ENCODE measurements at regions not wholly inside any gene's neighbourhood (a gene's known extent, or its start where the extent isn't known, plus 50 kb on each side); places are given as distances from the start of the nearest gene placed in this dataset.

DNA sequence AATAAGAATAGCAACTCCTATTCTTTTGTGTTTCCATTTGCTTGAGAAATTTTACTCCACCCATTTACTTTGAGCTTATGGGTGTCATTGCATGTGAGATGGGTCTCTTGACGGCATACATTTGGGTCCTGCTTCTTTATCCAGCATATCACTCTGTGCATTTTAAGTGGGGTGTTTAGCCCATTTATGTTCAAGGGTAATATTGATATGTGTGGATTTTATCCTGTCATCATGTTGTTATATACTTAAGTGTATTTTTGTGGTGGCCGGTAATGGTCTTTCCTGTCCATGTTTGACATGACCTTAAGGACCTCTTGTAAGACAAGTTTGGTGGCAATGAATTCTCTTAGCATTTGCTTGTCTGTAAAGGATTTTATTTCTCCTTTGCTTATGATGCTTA, 100.1 kb downstream of the ATP23 start:
- no peak for TF ChIP-seq POLR2A (IDR thresholded peaks at IDR 0.05; ENCODE audit: low read length)
- no peak for TF ChIP-seq GATA1 (IDR thresholded peaks at IDR 0.05; ENCODE audit: low read depth, low read length)
- DNase-seq, result no peak

DNA sequence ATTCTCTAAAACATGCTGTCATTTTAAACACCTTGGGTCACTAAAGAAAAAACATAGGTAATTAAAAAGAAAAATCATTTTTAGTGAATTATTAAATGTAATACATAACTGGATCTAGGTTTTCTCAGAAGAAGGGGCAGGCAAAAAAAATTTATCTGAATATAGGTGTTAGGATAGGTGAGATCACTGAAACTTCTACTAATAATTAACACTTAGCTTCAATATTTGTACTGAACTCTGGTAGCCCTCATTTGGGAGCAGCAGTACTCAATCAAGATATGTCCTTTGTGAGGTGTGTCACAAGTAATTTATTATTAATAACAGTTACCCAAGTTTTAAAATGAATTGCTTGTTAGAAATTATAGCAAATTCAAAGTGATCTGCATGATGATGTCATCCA, 103.6 kb downstream of the ATP23 start:
- no peak for DNase-seq
- TF ChIP-seq POLR2A (IDR thresholded peaks at IDR 0.05; ENCODE audit: low read length), result no peak
- no peak for TF ChIP-seq GATA1 (IDR thresholded peaks at IDR 0.05; ENCODE audit: low read depth, low read length)

DNA sequence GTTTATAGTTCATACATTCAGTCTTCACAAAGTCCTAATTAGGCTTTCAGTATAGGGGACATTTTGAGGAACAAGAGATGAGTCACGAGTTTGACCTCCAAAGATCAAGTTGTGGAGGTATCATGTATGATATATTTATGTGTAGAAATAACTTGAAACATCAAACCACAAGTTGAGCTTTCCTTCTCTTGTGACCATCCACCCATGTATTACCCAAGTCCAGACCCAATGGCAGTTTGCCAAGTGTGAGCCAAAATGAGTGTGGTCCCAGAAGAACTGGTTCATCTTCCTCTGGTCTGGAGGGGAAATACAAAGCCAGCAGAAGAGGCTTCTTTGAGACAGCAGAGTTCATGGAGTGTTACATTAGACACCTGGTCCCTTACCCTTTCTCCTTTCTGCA, 104.9 kb downstream of the ATP23 start:
- TF ChIP-seq POLR2A (IDR thresholded peaks at IDR 0.05; ENCODE audit: low read length) (no peak), GATA1 (IDR thresholded peaks at IDR 0.05; ENCODE audit: low read depth, low read length) (no peak)
- DNase-seq, result no peak

DNA sequence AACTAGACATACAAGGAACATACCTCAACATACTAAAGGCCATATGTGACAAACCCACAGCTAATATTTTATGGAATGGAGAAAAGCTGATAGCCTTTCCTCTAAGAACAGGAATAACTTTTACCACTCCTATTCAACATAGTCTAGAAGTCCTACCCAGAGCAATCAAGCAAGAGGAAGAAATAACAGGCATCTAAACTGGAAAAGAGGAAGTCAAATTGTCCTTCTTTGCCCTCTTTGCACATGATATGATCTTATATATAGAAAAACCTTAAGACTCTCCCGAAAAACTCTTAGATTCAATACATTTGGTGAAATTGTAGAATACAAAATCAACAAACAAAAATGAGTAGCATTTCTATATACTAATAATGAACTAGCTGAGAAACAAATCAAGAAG, 110.0 kb downstream of the ATP23 start:
- no peak for DNase-seq
- no peak for TF ChIP-seq GATA1 (IDR thresholded peaks at IDR 0.05; ENCODE audit: low read depth, low read length)
- no peak for TF ChIP-seq POLR2A (IDR thresholded peaks at IDR 0.05; ENCODE audit: low read length)

DNA sequence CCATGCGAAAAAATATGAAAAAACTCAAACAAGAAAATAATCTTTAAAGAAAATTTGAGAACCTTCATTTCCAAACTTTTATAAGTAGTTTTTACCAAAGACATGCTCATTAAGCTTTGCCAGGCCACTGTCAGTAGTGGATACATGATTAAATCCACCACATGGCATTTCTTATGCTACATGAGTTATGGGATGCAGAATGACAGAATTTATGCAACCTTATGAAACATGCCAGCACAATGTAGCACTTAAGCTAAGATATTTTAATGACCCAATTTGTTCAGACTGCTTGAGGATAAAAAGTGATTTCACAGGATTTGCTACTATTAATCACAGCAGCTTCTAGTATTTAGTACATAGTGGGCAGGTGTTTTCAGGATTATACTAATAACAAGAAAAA, 123.3 kb downstream of the ATP23 start:
- no peak for DNase-seq
- TF ChIP-seq POLR2A (IDR thresholded peaks at IDR 0.05; ENCODE audit: low read length) (no peak), GATA1 (IDR thresholded peaks at IDR 0.05; ENCODE audit: low read depth, low read length) (no peak)

DNA sequence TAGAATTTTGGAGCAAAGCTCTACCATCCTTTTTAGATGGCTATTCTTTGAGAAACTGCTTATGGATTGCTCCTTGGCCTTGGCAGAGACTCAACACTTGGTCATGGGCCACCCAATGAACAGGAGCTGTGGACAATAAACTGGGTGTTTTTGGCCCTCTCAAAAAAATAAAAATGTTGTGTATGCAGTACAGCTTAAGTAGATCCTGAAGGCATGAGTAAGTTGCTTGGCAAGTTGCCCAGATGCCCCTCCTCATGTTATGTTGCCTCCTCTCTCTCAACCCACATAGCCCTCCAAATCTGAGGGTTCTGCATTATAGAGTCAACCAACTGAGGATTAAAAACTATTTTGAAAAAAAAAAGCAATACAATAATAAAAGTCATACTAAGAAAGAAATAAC, 124.9 kb downstream of the ATP23 start:
- no peak for DNase-seq
- no peak for TF ChIP-seq GATA1 (IDR thresholded peaks at IDR 0.05; ENCODE audit: low read depth, low read length)
- no peak for TF ChIP-seq POLR2A (IDR thresholded peaks at IDR 0.05; ENCODE audit: low read length)

DNA sequence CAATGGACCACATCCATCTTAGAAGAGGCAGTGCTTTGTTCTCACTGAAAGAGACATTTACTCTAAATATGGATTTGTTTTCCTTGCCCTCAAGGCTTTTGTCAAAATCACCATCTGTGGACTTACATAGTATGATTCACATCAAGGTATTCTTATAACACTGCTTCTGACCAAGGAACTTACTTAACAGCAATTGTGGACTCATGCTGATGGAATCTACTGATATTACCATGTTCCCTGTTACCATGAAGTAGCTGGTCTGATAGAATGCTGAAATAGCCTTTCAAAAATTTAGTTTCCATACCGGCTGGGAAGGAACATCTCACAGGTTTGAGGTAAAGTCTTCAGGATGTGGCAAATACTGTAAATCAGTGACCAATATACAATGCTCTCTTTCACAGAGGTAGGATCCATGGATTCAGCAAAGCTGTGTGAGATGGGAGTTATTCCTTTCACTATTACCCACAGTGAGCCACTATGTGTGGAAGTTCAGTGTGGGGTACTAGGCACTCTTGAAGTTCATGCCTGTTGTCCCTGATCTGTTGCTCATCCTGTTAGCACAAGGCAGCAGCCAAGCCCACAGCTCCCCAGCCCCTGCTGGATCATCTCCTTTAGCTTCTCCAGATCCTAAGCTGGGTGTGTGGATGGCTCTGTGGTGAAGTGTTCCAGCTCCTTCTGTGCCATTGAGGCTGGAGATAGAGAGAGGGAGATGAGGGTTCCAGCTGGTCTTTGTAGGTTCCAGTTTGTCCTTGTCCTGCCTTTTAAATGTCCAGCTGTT, 126.4 kb downstream of the ATP23 start:
- TF ChIP-seq POLR2A (IDR thresholded peaks at IDR 0.05; ENCODE audit: low read length) (no peak), GATA1 (IDR thresholded peaks at IDR 0.05; ENCODE audit: low read depth, low read length) (no peak)
- no peak for DNase-seq

DNA sequence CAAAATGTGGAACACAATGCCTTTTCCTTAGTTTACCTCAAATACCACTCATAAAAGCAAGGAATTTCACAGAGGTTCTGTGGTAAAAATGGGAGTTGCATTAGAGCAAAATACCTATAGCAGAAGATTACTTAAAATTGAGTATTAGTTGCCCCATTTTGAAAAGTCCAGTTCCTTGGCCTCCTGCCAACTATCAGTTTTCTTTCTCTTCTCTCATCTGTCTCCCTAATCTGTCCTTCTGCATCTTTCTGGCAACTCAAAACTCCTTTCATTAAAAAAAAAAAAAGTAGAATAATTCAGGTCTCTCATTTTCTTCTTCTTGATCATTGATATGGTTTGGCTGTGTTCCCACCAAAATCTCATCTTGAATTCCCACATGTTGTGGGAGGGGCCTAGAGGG, 127.3 kb downstream of the ATP23 start:
- no peak for TF ChIP-seq GATA1 (IDR thresholded peaks at IDR 0.05; ENCODE audit: low read depth, low read length)
- TF ChIP-seq POLR2A (IDR thresholded peaks at IDR 0.05; ENCODE audit: low read length), result no peak
- no peak for DNase-seq

DNA sequence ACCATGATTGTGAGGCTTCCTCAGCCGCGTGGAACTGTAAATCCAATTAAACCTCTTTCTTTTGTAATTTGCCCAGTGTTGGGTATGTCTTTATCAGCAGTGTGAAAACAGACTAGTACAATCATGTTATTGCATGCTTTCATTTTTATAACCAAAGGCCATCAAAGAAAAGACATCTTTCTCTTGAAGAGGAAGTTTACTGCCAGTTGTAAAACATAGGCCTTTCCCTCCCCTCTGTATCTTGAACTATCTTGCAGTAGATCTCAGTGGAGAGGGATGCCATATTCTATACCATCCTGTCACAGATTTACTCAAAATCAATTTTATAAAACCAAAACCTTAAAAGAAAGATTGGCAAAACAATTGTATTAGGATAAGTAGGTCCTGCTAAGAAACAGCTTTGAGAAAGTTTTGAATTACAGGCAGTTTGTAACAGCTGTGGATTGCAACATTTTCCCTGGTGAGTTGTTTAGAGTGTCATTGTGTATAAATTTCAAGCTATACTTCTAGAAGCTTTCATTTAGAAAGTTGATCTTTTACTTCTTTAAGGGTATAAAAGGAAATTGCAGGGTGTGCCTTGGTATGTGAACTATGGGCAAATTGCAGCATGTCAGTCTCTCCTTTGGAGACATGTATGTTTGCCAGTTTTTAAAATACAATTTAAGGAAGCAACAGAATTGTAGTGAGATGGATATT, 128.0 kb downstream of the ATP23 start:
- TF ChIP-seq GATA1 (IDR thresholded peaks at IDR 0.05; ENCODE audit: low read depth, low read length) (no peak), POLR2A (IDR thresholded peaks at IDR 0.05; ENCODE audit: low read length) (no peak)
- no peak for DNase-seq

DNA sequence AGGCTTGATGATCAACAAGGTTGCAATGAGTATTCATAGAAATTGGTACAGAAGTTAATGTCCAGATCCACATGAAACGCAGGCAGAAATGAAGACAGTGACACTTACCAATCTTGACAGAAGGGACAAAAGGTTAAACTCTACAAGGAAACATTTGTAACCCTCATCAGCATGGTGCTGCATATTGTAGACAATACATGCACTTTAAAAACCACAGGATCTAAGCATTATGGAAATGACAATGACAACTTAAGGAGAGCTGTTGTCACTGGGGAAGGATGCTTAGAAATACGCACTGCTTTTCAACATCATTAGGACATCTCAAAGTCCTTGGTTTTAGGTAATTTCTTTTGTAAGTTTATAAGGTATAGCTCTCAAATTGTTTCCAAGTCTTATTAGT, 130.6 kb downstream of the ATP23 start:
- DNase-seq, result no peak
- TF ChIP-seq POLR2A (IDR thresholded peaks at IDR 0.05; ENCODE audit: low read length), result no peak
- TF ChIP-seq GATA1 (IDR thresholded peaks at IDR 0.05; ENCODE audit: low read depth, low read length), result no peak

DNA sequence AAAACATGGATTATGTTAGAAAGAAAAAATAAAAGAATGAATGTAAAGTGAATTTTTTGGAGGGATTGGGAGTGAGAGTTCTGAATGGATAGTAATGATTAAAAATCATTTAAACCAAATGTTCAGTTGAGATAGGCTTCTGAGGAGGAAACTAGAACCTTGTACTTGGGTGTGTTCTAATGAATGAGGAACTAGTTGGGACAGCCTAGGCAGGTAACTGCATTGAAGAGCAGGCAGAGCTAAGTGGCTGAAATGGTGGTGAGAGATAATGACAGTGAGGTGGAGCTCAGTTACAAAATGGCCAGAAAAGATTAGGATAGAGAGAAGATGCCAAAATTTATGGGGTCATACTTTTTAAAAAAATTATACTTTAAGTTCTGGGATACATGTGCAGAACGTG, 132.9 kb downstream of the ATP23 start:
- TF ChIP-seq GATA1 (IDR thresholded peaks at IDR 0.05; ENCODE audit: low read depth, low read length) (no peak), POLR2A (IDR thresholded peaks at IDR 0.05; ENCODE audit: low read length) (no peak)
- no peak for DNase-seq

DNA sequence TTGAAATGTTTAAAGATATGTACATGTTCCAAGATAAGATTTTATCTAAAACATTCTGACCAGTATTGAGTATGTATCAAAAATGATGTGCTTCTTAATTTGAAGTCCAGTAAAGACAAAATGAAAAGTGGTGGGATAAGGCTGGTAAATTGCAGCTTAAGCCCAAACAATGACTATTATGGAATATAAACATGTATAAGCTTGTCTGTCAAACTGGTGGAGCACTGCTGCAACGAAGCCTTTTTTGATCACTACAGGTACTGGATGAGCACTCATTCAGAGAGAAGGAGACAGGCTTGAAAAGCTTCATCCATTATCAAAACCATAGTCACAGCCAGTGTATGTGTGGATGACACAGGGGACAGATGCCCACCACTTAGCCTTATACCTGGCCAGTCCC, 138.4 kb downstream of the ATP23 start:
- DNase-seq, result no peak

DNA sequence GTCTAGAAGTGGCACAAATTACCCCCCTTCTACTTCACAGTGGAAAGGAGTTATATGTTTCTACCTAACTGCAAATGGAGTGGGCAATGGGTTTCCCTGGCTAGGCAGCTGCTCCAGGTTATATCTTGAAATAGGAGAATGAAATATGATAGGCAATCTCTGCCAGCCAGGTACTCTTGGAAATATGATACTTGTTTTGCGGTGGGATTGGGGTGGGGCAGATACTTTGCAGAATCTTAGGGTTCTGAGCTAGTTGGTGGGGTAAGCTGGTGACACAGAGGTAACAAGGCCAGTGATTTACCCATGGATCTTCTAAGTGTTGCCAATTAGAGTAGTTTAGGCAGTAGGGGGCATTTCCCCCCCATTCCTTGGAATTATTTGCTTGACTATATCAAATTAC, 140.1 kb downstream of the ATP23 start:
- DNase-seq, result no peak
- no peak for TF ChIP-seq POLR2A (IDR thresholded peaks at IDR 0.05; ENCODE audit: low read length)
- no peak for TF ChIP-seq GATA1 (IDR thresholded peaks at IDR 0.05; ENCODE audit: low read depth, low read length)

More for the DNA sequence above, 138.4 kb downstream of the ATP23 start:
- TF ChIP-seq GATA1 (IDR thresholded peaks at IDR 0.05; ENCODE audit: low read depth, low read length) (no peak), POLR2A (IDR thresholded peaks at IDR 0.05; ENCODE audit: low read length) (no peak)

DNA sequence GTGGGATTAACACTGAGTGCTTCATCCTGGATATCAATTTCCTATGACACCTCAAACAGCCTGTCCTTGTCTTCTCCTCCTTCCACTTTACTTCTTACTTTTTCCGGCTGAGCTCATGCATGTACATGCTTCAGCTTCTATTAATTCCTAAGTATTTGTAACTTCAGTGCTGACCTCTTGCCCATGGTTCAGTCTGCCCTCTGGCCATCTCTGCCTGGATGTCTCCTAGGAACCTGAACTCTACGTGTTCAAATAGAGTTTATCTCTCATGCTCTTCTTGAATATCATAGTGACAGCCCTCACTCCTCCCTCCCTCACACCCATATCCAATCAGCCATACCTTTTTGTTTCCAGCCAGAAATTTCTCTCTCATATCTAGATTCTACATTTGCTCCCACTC, 141.6 kb downstream of the ATP23 start:
- DNase-seq, result no peak

DNA sequence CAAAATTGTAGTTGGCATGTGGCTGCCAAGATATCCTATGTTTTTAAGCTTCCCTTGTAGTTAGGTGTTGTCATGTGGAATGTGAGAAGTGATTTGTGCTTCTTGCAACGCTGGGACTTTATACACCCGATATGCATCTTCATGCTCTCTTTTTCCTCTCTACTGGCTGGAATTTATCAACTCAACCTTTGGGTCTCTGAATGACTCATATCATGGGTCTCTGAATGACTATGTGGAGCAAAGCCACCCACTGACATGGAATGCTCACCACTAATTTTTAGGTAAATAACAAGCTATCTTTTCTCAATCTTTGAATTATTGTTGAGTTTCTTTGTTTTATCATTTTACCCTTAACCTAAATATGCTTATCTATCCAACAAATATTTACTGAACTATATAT, 144.6 kb downstream of the ATP23 start:
- no peak for DNase-seq
- TF ChIP-seq GATA1 (IDR thresholded peaks at IDR 0.05; ENCODE audit: low read depth, low read length), result no peak

More for the DNA sequence above, 141.6 kb downstream of the ATP23 start:
- no peak for TF ChIP-seq GATA1 (IDR thresholded peaks at IDR 0.05; ENCODE audit: low read depth, low read length)
- no peak for TF ChIP-seq POLR2A (IDR thresholded peaks at IDR 0.05; ENCODE audit: low read length)

Measured in erythroblast (primary cell).